Skeletal muscle tissue (tissue), 3 donors: ENCODE measurements at regions not wholly inside any gene's neighbourhood (a gene's known extent, or its start where the extent isn't known, plus 50 kb on each side); places are given as distances from the start of the nearest gene placed in this dataset.
A peak's percentile ranks its signal among the peaks of the same experiment; 100 is the strongest.

Source experiments
- H3K27ac ChIP-seq: one replicate; pipeline ENCODE4 v1.7.0; 2013; ENCODE audit warnings: mild to moderate bottlenecking, low read depth, low read length, inconsistent platforms
- H3K27me3 ChIP-seq, 3 donors: one replicate each; pipeline ENCODE4 v1.7.0; 2013; ENCODE audit warnings: low read length in 3 of 3; ENCODE audit not compliant: control insufficient read depth in 3 of 3, insufficient read depth in 3 of 3
- H3K36me3 ChIP-seq, 3 donors: one replicate each; pipeline ENCODE4 v1.7.0; 2013; ENCODE audit warnings: low read length in 3 of 3; ENCODE audit not compliant: control insufficient read depth in 3 of 3, insufficient read depth in 3 of 3
- H3K4me1 ChIP-seq, 3 donors: one replicate each; pipeline ENCODE4 v1.7.0; 2013; ENCODE audit warnings: low read length in 3 of 3, mild to moderate bottlenecking in 3 of 3; ENCODE audit not compliant: control insufficient read depth in 3 of 3, insufficient read depth in 3 of 3
- H3K4me3 ChIP-seq, 3 donors: one replicate each; pipeline ENCODE4 v1.7.0; 2013; ENCODE audit warnings: low read length in 3 of 3
- H3K9ac ChIP-seq, 3 donors: one replicate each; pipeline ENCODE4 v1.7.0; 2013; ENCODE audit warnings: low read length in 3 of 3, mild to moderate bottlenecking in 3 of 3, moderate library complexity in 2 of 3, low read depth in 1 of 3
- H3K9me3 ChIP-seq, 3 donors: one replicate each; pipeline ENCODE4 v1.7.0; 2013; ENCODE audit warnings: low read length in 3 of 3; ENCODE audit not compliant: control insufficient read depth in 3 of 3
- donor health status: Osteomylitis.

- Histone ChIP-seq H3K4me3 (no peak overlapping the region), H3K36me3 (no peaks in the 10 kb centered on the region), H3K27ac (peak overlapping the region; percentile 73), H3K4me1 (peaks cover 28 to 36% (median 35%) of the 10 kb centered on the region in 3 donors), H3K9me3 (no peaks in the 10 kb centered on the region), H3K9ac (peak overlapping the region; percentile 5 to 68 (median 34)), H3K27me3 (no peaks in the 10 kb centered on the region)
These were observed 249.2 kb downstream of the TOMM20 start for GRCh38 chr1:234879147-234880080.

GRCh38 chr1:234878288-234878687 is 250.3 kb downstream of the TOMM20 start:
- Histone ChIP-seq H3K27me3 (no peaks in the 10 kb centered on the region), H3K9ac (peak overlapping the region in 1 of 3 donors; percentile 25), H3K27ac (no peak overlapping the region), H3K36me3 (no peaks in the 10 kb centered on the region), H3K9me3 (no peaks in the 10 kb centered on the region), H3K4me1 (peaks cover 28 to 32% (median 30%) of the 10 kb centered on the region in 3 donors), H3K4me3 (no peak overlapping the region)

- Histone ChIP-seq H3K36me3 (no peaks in the 10 kb centered on the region), H3K27ac (no peak overlapping the region), H3K4me1 (peaks cover 28 to 32% (median 30%) of the 10 kb centered on the region in 3 donors), H3K27me3 (no peaks in the 10 kb centered on the region), H3K9me3 (no peaks in the 10 kb centered on the region), H3K9ac (peak overlapping the region in 1 of 3 donors; percentile 25), H3K4me3 (no peak overlapping the region)
These were observed 250.9 kb downstream of the TOMM20 start for GRCh38 chr1:234877761-234878160.

GRCh38 chr1:234875953-234876855 is 252.4 kb downstream of the TOMM20 start:
- no peaks in the 10 kb centered on the region for H3K36me3 ChIP-seq
- H3K4me1 ChIP-seq: peaks cover 28 to 33% (median 30%) of the 10 kb centered on the region in 3 donors
- no peak overlapping the region for H3K4me3 ChIP-seq
- peak overlapping the region; percentile 22 for H3K27ac ChIP-seq
- peak overlapping the region in 1 of 3 donors; percentile 57 for H3K9ac ChIP-seq
- no peaks in the 10 kb centered on the region for H3K27me3 ChIP-seq
- no peaks in the 10 kb centered on the region for H3K9me3 ChIP-seq

- H3K4me1 ChIP-seq: peaks cover 35 to 41% (median 37%) of the 10 kb centered on the region in 3 donors
- H3K9me3 ChIP-seq: no peaks in the 10 kb centered on the region
- no peak overlapping the region for H3K27ac ChIP-seq
- H3K36me3 ChIP-seq: no peaks in the 10 kb centered on the region
- H3K27me3 ChIP-seq: no peaks in the 10 kb centered on the region
- no peak overlapping the region for H3K4me3 ChIP-seq
- peak overlapping the region in 1 of 3 donors; percentile 54 for H3K9ac ChIP-seq
These were observed 253.2 kb downstream of the TOMM20 start for GRCh38 chr1:234875328-234875952.

- Histone ChIP-seq H3K4me1 (peaks cover 39 to 46% (median 41%) of the 10 kb centered on the region in 3 donors), H3K27ac (no peak overlapping the region), H3K27me3 (no peaks in the 10 kb centered on the region), H3K36me3 (no peaks in the 10 kb centered on the region), H3K9ac (no peak overlapping the region), H3K4me3 (no peak overlapping the region), H3K9me3 (no peaks in the 10 kb centered on the region)
These were observed 254.0 kb downstream of the TOMM20 start for GRCh38 chr1:234874291-234875288.

- Histone ChIP-seq H3K27ac (no peak overlapping the region), H3K36me3 (no peaks in the 10 kb centered on the region), H3K4me3 (no peak overlapping the region), H3K9me3 (no peaks in the 10 kb centered on the region), H3K4me1 (peaks cover 36 to 49% (median 48%) of the 10 kb centered on the region in 3 donors), H3K27me3 (no peaks in the 10 kb centered on the region), H3K9ac (no peak overlapping the region)
These were observed 256.8 kb downstream of the TOMM20 start for GRCh38 chr1:234871710-234872271.

GRCh38 chr1:234871039-234871709 is 257.5 kb downstream of the TOMM20 start:
- no peaks in the 10 kb centered on the region for H3K27me3 ChIP-seq
- H3K4me1 ChIP-seq: peaks cover 34 to 50% (median 47%) of the 10 kb centered on the region in 3 donors

More at GRCh38 chr1:234871039-234871709, 257.5 kb downstream of the TOMM20 start:
- Histone ChIP-seq H3K27ac (peak overlapping the region; percentile 25), H3K36me3 (no peaks in the 10 kb centered on the region), H3K9me3 (no peaks in the 10 kb centered on the region), H3K9ac (peak overlapping the region in 1 of 3 donors; percentile 21), H3K4me3 (no peak overlapping the region)
